H1 (cell line): ENCODE measurements at regions not wholly inside any gene's neighbourhood (a gene's known extent, or its start where the extent isn't known, plus 50 kb on each side); places are given as distances from the start of the nearest gene placed in this dataset.

Experiments used
- CTCF ChIA-PET: fragments of 300-600 bp; sonication (Branson Sonifier 250); formaldehyde crosslinking; loops from one replicate; lab custom pipeline; 2021; ENCODE audit not compliant: partially characterized antibody; lab: Charles Lee
- POLR2A ChIA-PET: fragments of 300-600 bp; sonication (Branson Sonifier 250); formaldehyde crosslinking; loops from one replicate; lab custom pipeline; 2021; ENCODE audit warnings: inconsistent platforms; ENCODE audit not compliant: partially characterized antibody; lab: Charles Lee
- DNase-seq, 2 experiments: peaks; one replicate each; pipeline versions ENCODE4 v3.0.0 to v3.0.0-alpha.2; 2010 to 2022; ENCODE audit warnings: low spot score in 2 of 2, low read depth in 1 of 2, mixed read lengths in 1 of 2
- FAIRE-seq: peaks from 2 replicates; lab custom pipeline; 2011; peaks lifted over from hg19 to GRCh38; lab: Jason Lieb, UNC
- H2AFZ ChIP-seq: 2 replicates; pipeline ENCODE4 v1.8.1; 2012; ENCODE audit warnings: low read length, inconsistent platforms
- H2AK5ac ChIP-seq: 2 replicates; pipeline ENCODE4 v1.6.1; 2013; ENCODE audit warnings: low read depth, low read length
- H2BK120ac ChIP-seq: replicated peaks from 2 replicates; pipeline ENCODE3; 2013; ENCODE audit warnings: low read depth, low read length, inconsistent platforms
- H2BK12ac ChIP-seq: 2 replicates; pipeline ENCODE4 v1.6.1; 2013; ENCODE audit warnings: low read depth, low read length
- H2BK15ac ChIP-seq: 2 replicates; pipeline ENCODE4 v1.6.1; 2013; ENCODE audit warnings: low read length
- H2BK20ac ChIP-seq: 2 replicates; pipeline ENCODE4 v1.6.1; 2013; ENCODE audit warnings: low read length
- H2BK5ac ChIP-seq: 2 replicates; pipeline ENCODE4 v1.6.1; 2013; ENCODE audit warnings: low read depth, low read length
- H3K14ac ChIP-seq: 2 replicates; pipeline ENCODE4 v1.6.1; 2013; ENCODE audit warnings: inconsistent platforms; ENCODE audit not compliant: insufficient read length
- H3K18ac ChIP-seq: 2 replicates; pipeline ENCODE4 v1.6.1; 2013; ENCODE audit warnings: low read length; ENCODE audit errors: extremely low read depth
- H3K23ac ChIP-seq: 2 replicates; pipeline ENCODE4 v1.6.1; 2013; ENCODE audit warnings: inconsistent platforms; ENCODE audit not compliant: insufficient read length
- H3K23me2 ChIP-seq: 2 replicates; pipeline ENCODE4 v1.6.1; 2013; ENCODE audit warnings: low read depth, low read length
- H3K27ac ChIP-seq: 2 replicates; pipeline ENCODE4 v1.6.1; 2011; ENCODE audit warnings: low read depth, low read length, inconsistent platforms
- H3K27me3 ChIP-seq, 4 experiments: replicated peaks in 1 of 4; 1 replicate in 1 of 4; 2 replicates in 3 of 4; pipeline versions ENCODE4 v1.6.1 to v1.8.1; 2011 to 2013; ENCODE audit warnings: low read length in 3 of 4, mild to moderate bottlenecking in 3 of 4, inconsistent platforms in 2 of 4, mixed read lengths in 2 of 4, moderate library complexity in 1 of 4; ENCODE audit not compliant: control insufficient read depth in 3 of 4, insufficient read depth in 3 of 4; ENCODE audit errors: extremely low read depth in 1 of 4
- H3K36me3 ChIP-seq, 4 experiments: 2 replicates each; pipeline versions ENCODE4 v1.6.1 to v1.8.1; 2011 to 2013; ENCODE audit warnings: mild to moderate bottlenecking in 4 of 4, low read length in 3 of 4, moderate library complexity in 2 of 4, control low read depth in 1 of 4, inconsistent platforms in 1 of 4; ENCODE audit not compliant: insufficient read depth in 4 of 4, control insufficient read depth in 2 of 4
- H3K4ac ChIP-seq: replicated peaks from 2 replicates; pipeline ENCODE3; 2013; ENCODE audit warnings: low read length, low read depth, mixed read lengths, inconsistent platforms; ENCODE audit not compliant: insufficient read length
- H3K4me1 ChIP-seq, 4 experiments: replicated peaks in 1 of 4; 1 replicate in 1 of 4; 2 replicates in 3 of 4; pipeline versions ENCODE4 v1.6.1 to v1.8.1; 2011 to 2013; ENCODE audit warnings: low read length in 3 of 4, inconsistent platforms in 2 of 4, mixed read lengths in 1 of 4; ENCODE audit not compliant: insufficient read depth in 4 of 4, control insufficient read depth in 3 of 4
- H3K4me2 ChIP-seq, 2 experiments: 2 replicates each; pipeline versions ENCODE4 v1.6.1 to v1.8.1; 2011 to 2013; ENCODE audit warnings: low read depth in 2 of 2, low read length in 2 of 2, control low read depth in 1 of 2, inconsistent platforms in 1 of 2, mild to moderate bottlenecking in 1 of 2; ENCODE audit not compliant: insufficient read depth in 1 of 2
- H3K4me3 ChIP-seq, 4 experiments: fragments of 200-600, 300-600 bp in 1 of 4; sonication (generic), shearing (Covaris generic), sonication (Bioruptor Twin) in 1 of 4; 2 replicates each; pipeline versions ENCODE4 v1.5.1 to v1.8.1; 2011 to 2016; ENCODE audit warnings: low read length in 4 of 4, low read depth in 3 of 4, control low read depth in 2 of 4, inconsistent platforms in 2 of 4, mild to moderate bottlenecking in 2 of 4, mixed read lengths in 1 of 4, moderate library complexity in 1 of 4; ENCODE audit not compliant: insufficient read depth in 2 of 4; ENCODE audit errors: extremely low read depth in 1 of 4
- H3K56ac ChIP-seq: replicated peaks from 2 replicates; pipeline ENCODE3; 2013; ENCODE audit warnings: low read depth, mild to moderate bottlenecking, mixed read lengths, low read length, inconsistent platforms; ENCODE audit not compliant: insufficient read length
- H3K79me1 ChIP-seq: 2 replicates; pipeline ENCODE4 v1.6.1; 2013; ENCODE audit warnings: low read depth, low read length, control low read depth
- H3K79me2 ChIP-seq, 2 experiments: 2 replicates each; pipeline versions ENCODE4 v1.6.1 to v1.8.1; 2012 to 2013; ENCODE audit warnings: low read length in 2 of 2, mild to moderate bottlenecking in 2 of 2, inconsistent platforms in 1 of 2; ENCODE audit not compliant: insufficient read depth in 2 of 2, control insufficient read depth in 1 of 2
- H3K9ac ChIP-seq, 4 experiments: replicated peaks in 1 of 4; 1 replicate in 1 of 4; 2 replicates in 3 of 4; pipeline versions ENCODE4 v1.6.1 to v1.8.1; 2011 to 2013; ENCODE audit warnings: low read depth in 3 of 4, low read length in 3 of 4, control low read depth in 2 of 4, mild to moderate bottlenecking in 2 of 4, moderate library complexity in 2 of 4, inconsistent platforms in 1 of 4; ENCODE audit errors: extremely low read depth in 1 of 4
- H3K9me3 ChIP-seq, 2 experiments: 2 replicates each; pipeline versions ENCODE4 v1.6.1 to v1.8.1; 2012 to 2013; ENCODE audit warnings: mild to moderate bottlenecking in 2 of 2, moderate library complexity in 2 of 2, control low read depth in 1 of 2, inconsistent platforms in 1 of 2, low read depth in 1 of 2, low read length in 1 of 2, mixed read lengths in 1 of 2; ENCODE audit not compliant: insufficient read depth in 2 of 2
- H4K20me1 ChIP-seq, 2 experiments: replicated peaks in 1 of 2; 2 replicates each; pipeline versions ENCODE3 to v1.8.1; 2011 to 2013; ENCODE audit warnings: inconsistent platforms in 2 of 2, low read length in 2 of 2, mild to moderate bottlenecking in 1 of 2; ENCODE audit not compliant: insufficient read depth in 2 of 2, control insufficient read depth in 1 of 2
- H4K5ac ChIP-seq: 2 replicates; pipeline ENCODE4 v1.6.1; 2013; ENCODE audit warnings: low read length, low read depth, mixed read lengths, inconsistent platforms; ENCODE audit not compliant: insufficient read length
- H4K8ac ChIP-seq: 2 replicates; pipeline ENCODE4 v1.8.0; 2013; ENCODE audit warnings: mild to moderate bottlenecking, moderate library complexity, low read length, inconsistent platforms; ENCODE audit not compliant: insufficient read depth; ENCODE audit errors: extremely low read depth
- H4K91ac ChIP-seq: replicated peaks from 2 replicates; pipeline ENCODE3; 2013; ENCODE audit warnings: low read length, mixed read lengths, inconsistent platforms; ENCODE audit not compliant: insufficient read length
- ASH2L ChIP-seq: fragments of 200-600, 300-600 bp; sonication (generic); IDR thresholded peaks from one replicate; pipeline ENCODE4 v1.7.1; 2017; ENCODE audit warnings: low read length
- BRCA1 ChIP-seq: IDR thresholded peaks from 2 replicates; pipeline ENCODE4 v1.6.1; 2012; ENCODE audit warnings: low read depth, low read length, improper control_type of control experiment
- CHD2 ChIP-seq: IDR thresholded peaks from 2 replicates; pipeline ENCODE4 v1.6.1; 2012; ENCODE audit warnings: low read length, improper control_type of control experiment
- EP300 ChIP-seq, 2 experiments: IDR thresholded peaks; 1 replicate in 1 of 2; 2 replicates in 1 of 2; pipeline ENCODE4 v1.6.1; 2011 to 2012; ENCODE audit warnings: low read depth in 2 of 2, low read length in 2 of 2, mild to moderate bottlenecking in 2 of 2, borderline replicate concordance in 1 of 2, inconsistent platforms in 1 of 2, moderate library complexity in 1 of 2
- HDAC2 ChIP-seq, 2 experiments: fragments of 300-600 bp in 1 of 2; sonication (generic) in 1 of 2; IDR thresholded peaks; 2 replicates each; pipeline ENCODE4 v1.6.1; 2011 to 2012; ENCODE audit warnings: low read depth in 2 of 2, low read length in 2 of 2, mild to moderate bottlenecking in 2 of 2, moderate library complexity in 2 of 2, borderline replicate concordance in 1 of 2, inconsistent platforms in 1 of 2
- NANOG ChIP-seq: IDR thresholded peaks from 2 replicates; pipeline ENCODE4 v1.6.1; 2011; ENCODE audit warnings: low read length, low read depth, mild to moderate bottlenecking, inconsistent platforms; ENCODE audit not compliant: insufficient read depth, poor library complexity, severe bottlenecking
- RBBP5 ChIP-seq: IDR thresholded peaks from 2 replicates; pipeline ENCODE4 v1.7.1; 2012; ENCODE audit warnings: low read depth, mild to moderate bottlenecking, inconsistent platforms, low read length, moderate library complexity, borderline replicate concordance
- RXRA ChIP-seq: IDR thresholded peaks from 2 replicates; pipeline ENCODE4 v1.6.1; 2011; ENCODE audit warnings: low read depth, mild to moderate bottlenecking, low read length, moderate library complexity; ENCODE audit not compliant: insufficient read depth
- SIRT6 ChIP-seq: IDR thresholded peaks from one replicate; pipeline ENCODE4 v1.7.1; 2012; ENCODE audit warnings: low read length, inconsistent platforms
- SUZ12 ChIP-seq: fragments of 200-600 bp; sonication (generic); IDR thresholded peaks from 2 replicates; pipeline ENCODE4 v1.6.1; 2012; ENCODE audit warnings: mild to moderate bottlenecking, inconsistent platforms, low read length, moderate library complexity, mixed read lengths
- TAF7 ChIP-seq: optimal IDR thresholded peaks from 2 replicates; pipeline ENCODE3; 2011; ENCODE audit warnings: low read depth, mild to moderate bottlenecking, inconsistent platforms, low read length, moderate library complexity, borderline replicate concordance
- WGBS, 2 experiments: shearing (Covaris generic) in 1 of 2; methylation state at CpG; one replicate each; pipeline versions ENCODE4 v1.1.6 to v1.1.7; 2013 to 2015; ENCODE audit warnings: low lambda C conversion rate in 2 of 2, mixed read lengths in 2 of 2, inconsistent platforms in 1 of 2, low coverage in 1 of 2, missing lambda C conversion rate in 1 of 2; ENCODE audit not compliant: insufficient replicate concordance in 2 of 2, insufficient coverage in 1 of 2, insufficient read length in 1 of 2; ENCODE audit errors: extremely low coverage in 1 of 2, missing lambda C conversion rate in 1 of 2; 5-methylcytosine and 5-hydroxymethylcytosine counted together
- TF ChIP-seq, protein P1 (sequence below): IDR thresholded peaks from 2 replicates; pipeline ENCODE4 v1.6.1; 2011; ENCODE audit warnings: low read length, improper control_type of control experiment
- TF ChIP-seq, protein P2 (sequence below): IDR thresholded peaks from 2 replicates; pipeline ENCODE4 v1.6.1; 2012; ENCODE audit warnings: inconsistent platforms

GRCh38 chr4:135598151-135598550, 1396.6 kb upstream of the PABPC4L start:
- no peak overlapping the region for H4K5ac ChIP-seq
- H3K4me1 ChIP-seq, result no peaks in the 10 kb centered on the region
- WGBS, 2 experiments, result 88% methylated on average over 1 of the region's 1 CpG; no CpG with 5 or more reads in 1 of the 2 experiments
- no peaks in the 10 kb centered on the region; a peak in 1 of 8 replicates for H3K36me3 ChIP-seq
- H3K79me1 ChIP-seq, result no peaks in the 10 kb centered on the region
- no peak overlapping the region for H2BK12ac ChIP-seq
- no peak for DNase-seq
- H3K14ac ChIP-seq, result no peak overlapping the region
- H2AFZ ChIP-seq, result no peak overlapping the region
- no peaks in the 10 kb centered on the region for H4K20me1 ChIP-seq
- H3K27me3 ChIP-seq, result no peaks in the 10 kb centered on the region
- no peak overlapping the region for H3K23ac ChIP-seq
- no peak overlapping the region for H3K4me3 ChIP-seq
- H3K56ac ChIP-seq, result no peak overlapping the region
- H3K18ac ChIP-seq, result no peak overlapping the region
- no peak overlapping the region for H4K91ac ChIP-seq
- H3K27ac ChIP-seq, result no peak overlapping the region
- H3K9me3 ChIP-seq, result peaks cover 20 to 31% of the 10 kb centered on the region in 2 experiments
- CTCF ChIA-PET, result no interaction called here
- H3K79me2 ChIP-seq, result no peaks in the 10 kb centered on the region
- no peak overlapping the region for H2AK5ac ChIP-seq
- POLR2A ChIA-PET, result no interaction called here
- no peak overlapping the region for H2BK120ac ChIP-seq
- no peak for FAIRE-seq
- H4K8ac ChIP-seq, result no peak overlapping the region
- no peak overlapping the region for H3K9ac ChIP-seq
- no peaks in the 10 kb centered on the region for H3K23me2 ChIP-seq
- H3K4ac ChIP-seq, result no peak overlapping the region
- H2BK5ac ChIP-seq, result no peak overlapping the region
- no peak overlapping the region for H3K4me2 ChIP-seq
- H2BK20ac ChIP-seq, result no peak overlapping the region
- no peak overlapping the region for H2BK15ac ChIP-seq
- TF ChIP-seq SIRT6 (no peak), HDAC2 (IDR thresholded peaks at IDR 0.05; ENCODE audit: borderline replicate concordance in 1 of 2, low read depth in 2 of 2, low read length in 2 of 2) (no peak), CHD2 (no peak), ASH2L (no peak), BRCA1 (no peak), NANOG (no peak), EP300 (IDR thresholded peaks at IDR 0.05; ENCODE audit: borderline replicate concordance in 1 of 2, low read depth in 2 of 2, low read length in 2 of 2) (no peak), SUZ12 (no peak), RBBP5 (no peak), TAF7 (no peak), RXRA (no peak)
- TF ChIP-seq, protein P1, sequence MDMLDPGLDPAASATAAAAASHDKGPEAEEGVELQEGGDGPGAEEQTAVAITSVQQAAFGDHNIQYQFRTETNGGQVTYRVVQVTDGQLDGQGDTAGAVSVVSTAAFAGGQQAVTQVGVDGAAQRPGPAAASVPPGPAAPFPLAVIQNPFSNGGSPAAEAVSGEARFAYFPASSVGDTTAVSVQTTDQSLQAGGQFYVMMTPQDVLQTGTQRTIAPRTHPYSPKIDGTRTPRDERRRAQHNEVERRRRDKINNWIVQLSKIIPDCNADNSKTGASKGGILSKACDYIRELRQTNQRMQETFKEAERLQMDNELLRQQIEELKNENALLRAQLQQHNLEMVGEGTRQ, result no peak
- TF ChIP-seq, protein P2, sequence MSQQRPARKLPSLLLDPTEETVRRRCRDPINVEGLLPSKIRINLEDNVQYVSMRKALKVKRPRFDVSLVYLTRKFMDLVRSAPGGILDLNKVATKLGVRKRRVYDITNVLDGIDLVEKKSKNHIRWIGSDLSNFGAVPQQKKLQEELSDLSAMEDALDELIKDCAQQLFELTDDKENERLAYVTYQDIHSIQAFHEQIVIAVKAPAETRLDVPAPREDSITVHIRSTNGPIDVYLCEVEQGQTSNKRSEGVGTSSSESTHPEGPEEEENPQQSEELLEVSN, result no peak
